ENCODE measurements at regions not wholly inside any gene's neighbourhood (a gene's known extent, or its start where the extent isn't known, plus 50 kb on each side); places are given as distances from the start of the nearest gene placed in this dataset.

DNA sequence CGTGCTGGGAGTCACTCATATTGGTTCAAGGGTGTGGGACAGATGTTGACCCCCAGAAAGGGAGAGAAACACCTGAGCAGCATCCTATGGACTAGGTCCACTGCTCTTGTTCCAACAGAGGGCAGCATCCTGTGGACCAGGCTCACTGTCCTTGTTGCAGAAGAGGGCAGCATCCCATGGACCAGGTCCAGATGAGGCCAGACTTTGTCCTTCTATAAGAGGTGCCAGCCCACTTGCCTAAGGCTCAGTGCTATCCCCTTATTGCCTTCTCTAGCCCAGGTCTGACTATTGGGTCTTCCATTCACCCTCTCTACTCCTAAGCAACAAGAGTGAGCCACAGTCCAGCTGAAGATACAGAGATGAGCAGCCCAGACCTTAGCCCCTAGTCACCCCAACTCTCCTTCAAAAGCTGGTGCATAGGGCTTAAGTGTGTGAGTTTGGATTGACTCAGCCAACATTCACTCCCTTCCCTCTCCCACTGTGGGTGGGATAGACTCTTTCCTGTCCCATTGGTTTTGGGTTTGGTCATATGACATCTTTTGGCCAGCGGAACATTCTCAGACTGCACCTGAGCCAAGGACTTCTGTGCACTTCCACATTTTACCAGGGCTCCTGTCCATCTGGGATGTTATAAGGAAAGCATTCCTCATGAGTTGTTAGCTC, 132.4 kb upstream of the GPC1 start:
- no peak overlapping the region for H4K91ac ChIP-seq (replicated peaks; ENCODE audit: insufficient read length, low read length)
- no peak overlapping the region for H3K27ac ChIP-seq (ENCODE audit: low read depth, low read length)
- H3K23me2 ChIP-seq (ENCODE audit: low read depth, low read length) = no peaks in the 10 kb centered on the region
- no peaks in the 10 kb centered on the region for H3K79me2 ChIP-seq (ENCODE audit: control insufficient read depth in 1 of 2, insufficient read depth in 2 of 2, low read length in 2 of 2)
- ChIA-PET CTCF (ENCODE audit: partially characterized antibody) (no interaction called here), POLR2A (ENCODE audit: partially characterized antibody) (no interaction called here)
- DNase-seq (ENCODE audit: low read depth in 1 of 2, low spot score in 2 of 2) = peak in 1 of 2 experiments; percentile 20
- H3K56ac ChIP-seq (replicated peaks; ENCODE audit: insufficient read length, low read depth, low read length) = no peak overlapping the region
- no peaks in the 10 kb centered on the region for H4K20me1 ChIP-seq (replicated peaks in 1 of 2; ENCODE audit: control insufficient read depth in 1 of 2, insufficient read depth in 2 of 2, low read length in 2 of 2)
- H2AFZ ChIP-seq (ENCODE audit: low read length) = no peak overlapping the region
- H4K8ac ChIP-seq (ENCODE audit: extremely low read depth, insufficient read depth, low read length) = no peak overlapping the region
- H3K14ac ChIP-seq (ENCODE audit: insufficient read length) = no peak overlapping the region
- H3K23ac ChIP-seq (ENCODE audit: insufficient read length) = no peak overlapping the region
- H3K18ac ChIP-seq (ENCODE audit: extremely low read depth, low read length) = no peak overlapping the region
- no peak overlapping the region for H4K5ac ChIP-seq (ENCODE audit: insufficient read length, low read depth, low read length)
- H2BK15ac ChIP-seq (ENCODE audit: low read length) = no peak overlapping the region
- FAIRE-seq = no peak
- no peaks in the 10 kb centered on the region for H3K36me3 ChIP-seq (ENCODE audit: control insufficient read depth in 2 of 4, insufficient read depth in 4 of 4, low read length in 3 of 4)
- no peaks in the 10 kb centered on the region for H3K79me1 ChIP-seq (ENCODE audit: low read depth, low read length)
- H3K4me1 ChIP-seq (replicated peaks in 1 of 4; ENCODE audit: control insufficient read depth in 3 of 4, insufficient read depth in 4 of 4, low read length in 3 of 4) = peaks cover 0 to 6% (median 0%) of the 10 kb centered on the region in 4 experiments; a peak in 2 of 7 replicates
- no peak overlapping the region for H2BK120ac ChIP-seq (replicated peaks; ENCODE audit: low read depth, low read length)
- no peak overlapping the region for H2BK12ac ChIP-seq (ENCODE audit: low read depth, low read length)
- 100% methylated on average over 1 of the region's 2 CpGs; no CpG with 5 or more reads in 1 of the 2 experiments for WGBS, 2 experiments (ENCODE audit: extremely low coverage in 1 of 2, insufficient coverage in 1 of 2, insufficient read length in 1 of 2, insufficient replicate concordance in 2 of 2, low coverage in 1 of 2, low lambda C conversion rate in 2 of 2, missing lambda C conversion rate in 1 of 2)
- H2BK5ac ChIP-seq (ENCODE audit: low read depth, low read length) = no peak overlapping the region
- no peak overlapping the region for H3K4me2 ChIP-seq (ENCODE audit: insufficient read depth in 1 of 2, low read depth in 2 of 2, low read length in 2 of 2)
- H3K9me3 ChIP-seq (ENCODE audit: insufficient read depth in 2 of 2, low read depth in 1 of 2, low read length in 1 of 2) = no peaks in the 10 kb centered on the region
- H3K27me3 ChIP-seq (replicated peaks in 1 of 4; ENCODE audit: control insufficient read depth in 3 of 4, extremely low read depth in 1 of 4, insufficient read depth in 3 of 4, low read length in 3 of 4) = no peaks in the 10 kb centered on the region
- H3K4ac ChIP-seq (replicated peaks; ENCODE audit: insufficient read length, low read depth, low read length) = no peak overlapping the region
- H2AK5ac ChIP-seq (ENCODE audit: low read depth, low read length) = no peak overlapping the region
- H2BK20ac ChIP-seq (ENCODE audit: low read length) = no peak overlapping the region
- H3K9ac ChIP-seq (replicated peaks in 1 of 4; ENCODE audit: extremely low read depth in 1 of 4, low read depth in 3 of 4, low read length in 3 of 4) = no peak overlapping the region
- H3K4me3 ChIP-seq (ENCODE audit: extremely low read depth in 1 of 4, insufficient read depth in 2 of 4, low read depth in 3 of 4, low read length in 4 of 4) = no peak overlapping the region
- TF ChIP-seq YY1 (IDR thresholded peaks at IDR 0.05; ENCODE audit: low read depth, low read length) = no peak
- no peak for TF ChIP-seq SP1 (IDR thresholded peaks at IDR 0.05; ENCODE audit: low read depth, low read length)
- TF ChIP-seq SIX5 (IDR thresholded peaks at IDR 0.05; ENCODE audit: low read depth, low read length) = no peak
- TF ChIP-seq CBX5 (IDR thresholded peaks at IDR 0.05; ENCODE audit: low read depth, low read length) = no peak

All from H1 (cell line).